ENCODE measurements at regions not wholly inside any gene's neighbourhood (a gene's known extent, or its start where the extent isn't known, plus 50 kb on each side); places are given as distances from the start of the nearest gene placed in this dataset.

GRCh38 chr10:58985216-58985615 lies 191.2 kb upstream of the PHYHIPL start:
- Histone ChIP-seq H3K36me3 (ENCODE audit: control insufficient read depth, insufficient read depth, low read length) (no peaks in the 10 kb centered on the region), H3K27me3 (ENCODE audit: control insufficient read depth, insufficient read depth, low read length) (no peaks in the 10 kb centered on the region; the same call in none of the 2 replicates), H3K4me3 (ENCODE audit: low read depth, low read length) (no peak overlapping the region)
- DNase-seq (ENCODE audit: low read depth): no peak
- POLR2A ChIA-PET: no interaction called here
- TF ChIP-seq, protein P1, sequence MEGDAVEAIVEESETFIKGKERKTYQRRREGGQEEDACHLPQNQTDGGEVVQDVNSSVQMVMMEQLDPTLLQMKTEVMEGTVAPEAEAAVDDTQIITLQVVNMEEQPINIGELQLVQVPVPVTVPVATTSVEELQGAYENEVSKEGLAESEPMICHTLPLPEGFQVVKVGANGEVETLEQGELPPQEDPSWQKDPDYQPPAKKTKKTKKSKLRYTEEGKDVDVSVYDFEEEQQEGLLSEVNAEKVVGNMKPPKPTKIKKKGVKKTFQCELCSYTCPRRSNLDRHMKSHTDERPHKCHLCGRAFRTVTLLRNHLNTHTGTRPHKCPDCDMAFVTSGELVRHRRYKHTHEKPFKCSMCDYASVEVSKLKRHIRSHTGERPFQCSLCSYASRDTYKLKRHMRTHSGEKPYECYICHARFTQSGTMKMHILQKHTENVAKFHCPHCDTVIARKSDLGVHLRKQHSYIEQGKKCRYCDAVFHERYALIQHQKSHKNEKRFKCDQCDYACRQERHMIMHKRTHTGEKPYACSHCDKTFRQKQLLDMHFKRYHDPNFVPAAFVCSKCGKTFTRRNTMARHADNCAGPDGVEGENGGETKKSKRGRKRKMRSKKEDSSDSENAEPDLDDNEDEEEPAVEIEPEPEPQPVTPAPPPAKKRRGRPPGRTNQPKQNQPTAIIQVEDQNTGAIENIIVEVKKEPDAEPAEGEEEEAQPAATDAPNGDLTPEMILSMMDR (IDR thresholded peaks at IDR 0.05; ENCODE audit: insufficient read depth, low read depth, low read length): no peak
- CTCF ChIA-PET: no interaction called here

DNA sequence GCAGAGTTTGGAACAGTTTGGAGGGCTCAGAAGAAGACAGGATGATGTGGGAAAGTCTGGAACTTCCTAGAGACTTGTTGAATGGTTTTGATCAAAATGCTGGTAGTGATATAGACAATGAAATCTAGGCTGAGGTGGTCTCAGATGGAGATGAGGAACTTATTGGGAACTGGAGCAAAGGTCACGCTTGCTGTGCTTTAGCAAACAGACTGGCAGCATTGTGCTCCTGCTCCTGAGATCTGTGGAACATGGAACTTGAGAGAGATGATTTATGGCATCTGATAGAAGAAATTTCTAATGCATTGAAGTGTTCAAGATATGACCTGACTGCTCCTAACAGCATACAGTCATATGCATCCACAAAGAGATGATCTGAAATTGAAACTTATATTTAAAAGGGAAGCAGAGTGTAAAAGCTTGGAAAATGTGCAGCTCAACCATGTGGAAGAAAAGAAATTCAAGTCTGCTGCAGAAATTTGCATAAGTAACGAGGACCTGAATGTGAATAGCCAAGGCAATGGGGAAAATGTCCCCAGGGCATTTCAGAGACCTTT lies 186.9 kb upstream of the PHYHIPL start:
- no peaks in the 10 kb centered on the region for H3K36me3 ChIP-seq (ENCODE audit: control insufficient read depth, insufficient read depth, low read length)
- H3K4me3 ChIP-seq (ENCODE audit: low read depth, low read length): no peak overlapping the region
- CTCF ChIA-PET: no interaction called here
- no peaks in the 10 kb centered on the region; the same call in none of the 2 replicates for H3K27me3 ChIP-seq (ENCODE audit: control insufficient read depth, insufficient read depth, low read length)
- POLR2A ChIA-PET: no interaction called here
- TF ChIP-seq, protein P1 (IDR thresholded peaks at IDR 0.05; ENCODE audit: insufficient read depth, low read depth, low read length): no peak
- DNase-seq (ENCODE audit: low read depth): no peak

- H3K4me3 ChIP-seq (ENCODE audit: low read depth, low read length): no peak overlapping the region
- CTCF ChIA-PET: no interaction called here
- POLR2A ChIA-PET: no interaction called here
- H3K27me3 ChIP-seq (ENCODE audit: control insufficient read depth, insufficient read depth, low read length): no peaks in the 10 kb centered on the region; the same call in none of the 2 replicates
- DNase-seq (ENCODE audit: low read depth): no peak
- TF ChIP-seq, protein P1 (IDR thresholded peaks at IDR 0.05; ENCODE audit: insufficient read depth, low read depth, low read length): no peak
- no peaks in the 10 kb centered on the region for H3K36me3 ChIP-seq (ENCODE audit: control insufficient read depth, insufficient read depth, low read length)
Measured at GRCh38 chr10:58990693-58991092, 185.8 kb upstream of the PHYHIPL start.

DNA sequence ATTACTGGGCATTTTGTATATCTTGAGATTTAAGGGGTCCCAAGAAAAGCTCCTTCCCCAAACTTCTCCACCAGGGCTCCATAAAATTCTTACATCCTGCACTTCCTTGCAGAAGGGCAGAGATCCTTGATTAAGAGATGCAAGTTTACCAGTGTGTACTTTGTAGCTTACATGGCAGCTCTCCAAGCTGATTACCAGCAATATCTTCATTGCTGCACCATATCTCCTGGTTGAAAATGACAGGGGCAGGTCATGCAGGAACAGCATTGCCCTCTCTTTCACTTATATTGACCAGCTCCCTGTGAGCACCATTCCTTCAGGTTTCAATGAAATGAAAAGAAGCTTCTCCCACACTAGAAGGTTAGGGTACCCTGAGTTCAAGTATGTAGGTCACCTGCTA lies 184.6 kb upstream of the PHYHIPL start:
- Histone ChIP-seq H3K36me3 (ENCODE audit: control insufficient read depth, insufficient read depth, low read length) (no peaks in the 10 kb centered on the region), H3K4me3 (ENCODE audit: low read depth, low read length) (no peak overlapping the region), H3K27me3 (ENCODE audit: control insufficient read depth, insufficient read depth, low read length) (no peaks in the 10 kb centered on the region; the same call in none of the 2 replicates)
- ChIA-PET POLR2A (no interaction called here), CTCF (interaction anchor here (1.0 kb wide), 1 partner anchor 62 kb away, joined by 3 read pairs; no protein-coding TSS in a partner anchor)
- TF ChIP-seq, protein P1 (IDR thresholded peaks at IDR 0.05; ENCODE audit: insufficient read depth, low read depth, low read length): no peak
- DNase-seq (ENCODE audit: low read depth): no peak

DNA sequence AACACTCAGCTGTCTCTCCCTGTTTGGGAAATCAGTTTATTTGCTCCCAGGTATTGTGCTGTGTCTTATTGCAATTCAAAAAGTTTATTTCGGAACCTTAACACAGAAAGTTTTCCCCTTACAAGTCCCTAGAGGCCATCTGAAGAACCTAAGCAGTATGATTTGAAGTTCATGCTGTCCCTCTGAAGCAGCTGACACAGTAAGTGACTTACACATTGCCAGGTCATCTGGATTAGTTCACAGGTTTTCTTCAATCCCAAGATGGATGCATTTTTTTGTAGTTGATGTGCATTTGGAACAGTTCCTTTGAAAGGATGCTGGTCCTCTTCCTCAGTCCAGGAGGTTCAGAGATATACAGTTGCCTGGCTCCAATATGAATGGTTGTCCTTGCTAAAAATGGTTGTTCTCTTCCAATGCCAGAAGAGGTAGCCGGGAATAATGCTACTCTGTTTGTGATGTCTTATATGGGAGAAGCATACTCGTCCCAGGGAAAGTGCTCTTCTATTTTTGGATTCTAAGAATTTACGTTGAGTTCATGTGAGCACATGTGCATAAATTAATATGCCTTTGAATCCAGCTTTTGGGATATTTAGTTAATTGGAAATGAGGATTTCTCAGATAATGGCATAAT lies 183.5 kb upstream of the PHYHIPL start:
- TF ChIP-seq, protein P1 (IDR thresholded peaks at IDR 0.05; ENCODE audit: insufficient read depth, low read depth, low read length): no peak
- POLR2A ChIA-PET: no interaction called here
- CTCF ChIA-PET: no interaction called here
- no peaks in the 10 kb centered on the region for H3K36me3 ChIP-seq (ENCODE audit: control insufficient read depth, insufficient read depth, low read length)
- H3K4me3 ChIP-seq (ENCODE audit: low read depth, low read length): no peak overlapping the region
- H3K27me3 ChIP-seq (ENCODE audit: control insufficient read depth, insufficient read depth, low read length): peaks cover 1% of the 10 kb centered on the region; the same call in 1 of the 2 replicates
- no peak for DNase-seq (ENCODE audit: low read depth)

Measured in BJ (cell line).